ENCODE measurements at regions not wholly inside any gene's neighbourhood (a gene's known extent, or its start where the extent isn't known, plus 50 kb on each side); places are given as distances from the start of the nearest gene placed in this dataset.

- TF ChIP-seq MYC (IDR thresholded peaks at IDR 0.05; ENCODE audit: low read depth, low read length) (no peak), POLR2A (IDR thresholded peaks at IDR 0.05; ENCODE audit: extremely low read depth, insufficient read length) (no peak), CTCF (IDR thresholded peaks at IDR 0.05; ENCODE audit: low read depth, low read length) (no peak)
Observed at GRCh38 chr2:7539077-7539476, 621.9 kb downstream of the RNF144A start.

Measured in NB4 (cell line).